HEK293T (cell line): ENCODE measurements at regions not wholly inside any gene's neighbourhood (a gene's known extent, or its start where the extent isn't known, plus 50 kb on each side); places are given as distances from the start of the nearest gene placed in this dataset.

Experiments used
- BHLHE40 ChIP-seq: fragments of 450-650 bp; IDR thresholded peaks from 2 replicates; pipeline ENCODE4 v1.6.1; 2016; ENCODE audit warnings: mild to moderate bottlenecking, moderate library complexity, borderline replicate concordance
- ELF4 ChIP-seq: fragments of 450-650 bp; IDR thresholded peaks from 2 replicates; pipeline ENCODE4 v1.6.1; 2017; ENCODE audit warnings: antibody characterized with exemption
- FOXK2 ChIP-seq: fragments of 450-650 bp; IDR thresholded peaks from 2 replicates; pipeline ENCODE4 v1.6.1; 2016; ENCODE audit warnings: mild to moderate bottlenecking
- FOXM1 ChIP-seq: fragments of 450-650 bp; IDR thresholded peaks from 2 replicates; pipeline ENCODE4 v1.6.1; 2017; ENCODE audit warnings: mild to moderate bottlenecking, borderline replicate concordance
- HDGF ChIP-seq: fragments of 450-650 bp; IDR thresholded peaks from 2 replicates; pipeline ENCODE4 v1.6.1; 2017; ENCODE audit warnings: antibody characterized with exemption, borderline replicate concordance
- NFRKB ChIP-seq: fragments of 450-650 bp; IDR thresholded peaks from 2 replicates; pipeline ENCODE4 v1.6.1; 2016; ENCODE audit warnings: mild to moderate bottlenecking, moderate library complexity
- SP1 ChIP-seq: fragments of 450-650 bp; IDR thresholded peaks from 2 replicates; pipeline ENCODE4 v1.6.1; 2017
- SUZ12 ChIP-seq: fragments of 450-650 bp; IDR thresholded peaks from 2 replicates; pipeline ENCODE4 v1.6.1; 2016; ENCODE audit warnings: mild to moderate bottlenecking
- TARDBP ChIP-seq: fragments of 450-650 bp; IDR thresholded peaks from 2 replicates; pipeline ENCODE4 v1.6.1; 2016

DNA sequence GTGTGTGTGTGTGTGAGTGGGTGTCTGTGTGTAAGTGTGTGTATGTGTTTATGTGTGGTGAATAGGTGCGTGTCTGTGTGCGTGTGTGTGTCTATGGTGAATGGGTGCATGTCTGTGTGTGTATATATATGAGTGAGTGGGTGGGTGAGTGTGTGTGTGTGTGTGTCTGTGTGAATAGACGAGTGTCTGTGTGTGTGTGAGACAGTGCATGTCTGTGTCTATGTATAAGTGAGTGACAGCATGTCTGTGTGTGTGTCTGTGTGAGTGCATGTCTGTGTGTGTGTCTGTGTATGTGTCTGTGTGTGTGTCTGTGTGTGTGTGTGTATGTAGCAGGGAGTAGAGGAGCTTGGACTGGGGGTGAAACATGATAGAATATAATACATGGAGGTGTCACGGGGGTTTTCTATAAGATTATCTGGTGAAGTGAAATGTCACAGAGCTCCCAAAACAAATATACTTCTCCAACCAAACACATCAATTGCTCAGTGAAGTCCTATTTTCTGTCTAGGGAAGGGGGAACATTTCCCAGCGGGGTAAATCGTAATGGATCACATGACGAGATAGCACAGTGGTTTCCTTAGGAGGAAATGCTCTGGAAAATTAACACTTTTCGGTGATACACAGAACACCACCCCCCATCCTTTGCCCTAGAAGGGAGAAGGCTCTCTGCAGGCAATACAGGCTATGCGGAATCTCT lies 723.3 kb upstream of the CELF2 start:
- TF ChIP-seq NFRKB (no peak), FOXM1 (no peak), SUZ12 (no peak), TARDBP (no peak), FOXK2 (no peak), SP1 (no peak), ELF4 (no peak), BHLHE40 (no peak), HDGF (no peak)
